NCI-H1417 (cell line): ENCODE measurements at regions not wholly inside any gene's neighbourhood (a gene's known extent, or its start where the extent isn't known, plus 50 kb on each side); places are given as distances from the start of the nearest gene placed in this dataset.
"Not testable (repeated sequence)": the region's sequence is repeated elsewhere in the genome, so short reads cannot be mapped to it uniquely, and the experiment has no call there.

Experiments used
- DNase-seq, 3 experiments: peaks; one replicate each; lab custom pipeline; 2025; lab: John Stamatoyannopoulos, UW

GRCh38 chr14:85131226-85131922 lies 398.6 kb upstream of the FLRT2 start:
- peak; percentile 5 to 56 (median 33) for DNase-seq

DNA sequence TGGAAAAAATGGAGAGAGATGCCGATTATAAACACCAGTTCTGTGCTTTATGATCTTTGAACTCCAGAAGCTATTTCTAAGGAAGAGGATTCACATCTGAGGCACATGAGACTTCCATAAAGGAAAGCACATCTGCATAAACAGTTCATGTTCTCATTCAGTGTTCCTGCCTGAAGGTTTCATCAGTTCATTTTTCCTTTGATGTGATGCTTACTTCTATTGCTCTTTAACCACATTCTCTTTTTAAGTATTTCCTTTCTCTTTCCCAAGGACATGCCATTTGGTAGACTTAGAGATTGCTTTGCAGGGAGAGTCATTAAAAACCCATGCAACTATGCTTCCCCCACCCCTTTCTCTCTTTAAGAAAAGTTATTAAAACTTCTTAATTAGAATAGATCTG lies 387.0 kb upstream of the FLRT2 start:
- peak in 1 of 3 experiments; percentile 7 for DNase-seq

- no peak for DNase-seq
Observed at GRCh38 chr14:85146779-85147178, 383.2 kb upstream of the FLRT2 start.

DNA sequence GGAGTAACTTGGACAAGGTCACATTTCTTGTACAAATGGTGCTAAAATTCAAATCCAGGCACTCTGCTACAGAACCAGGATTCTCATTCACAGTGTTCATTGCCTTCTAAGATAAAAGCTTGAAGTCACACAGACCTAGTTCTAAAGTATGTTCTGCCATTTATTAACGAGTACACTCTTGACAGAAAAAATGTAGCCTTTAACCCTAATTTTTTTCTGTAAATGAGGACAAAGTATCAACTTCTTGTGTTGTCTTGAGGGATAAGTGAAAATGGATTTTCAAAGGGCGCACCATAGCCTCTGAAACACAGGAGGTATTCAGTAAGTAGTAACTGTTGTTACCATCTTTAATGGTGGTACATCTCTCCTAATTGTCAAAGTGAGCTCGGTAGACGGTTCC lies 379.8 kb upstream of the FLRT2 start:
- no peak for DNase-seq

DNA sequence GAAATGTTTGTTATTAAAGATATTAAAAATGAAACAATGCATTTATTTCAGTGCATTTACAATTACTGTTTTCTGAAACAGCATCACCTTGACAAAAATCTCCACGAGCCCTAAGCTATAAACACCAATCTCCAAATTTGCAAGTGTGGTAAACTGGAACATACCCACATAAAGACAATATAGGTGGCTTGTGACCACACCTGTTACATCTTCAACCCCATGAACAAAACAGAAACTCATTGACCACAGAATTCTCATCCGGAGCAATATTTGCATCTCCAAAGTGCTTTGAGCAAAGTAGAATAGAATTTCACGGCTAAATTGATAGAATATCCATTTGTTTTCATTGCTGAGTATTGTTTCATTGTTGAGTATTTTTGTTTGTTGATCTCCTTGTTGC lies 375.2 kb upstream of the FLRT2 start:
- no peak for DNase-seq

- DNase-seq = no peak
Observed at GRCh38 chr14:85156319-85156718, 373.6 kb upstream of the FLRT2 start.

DNA sequence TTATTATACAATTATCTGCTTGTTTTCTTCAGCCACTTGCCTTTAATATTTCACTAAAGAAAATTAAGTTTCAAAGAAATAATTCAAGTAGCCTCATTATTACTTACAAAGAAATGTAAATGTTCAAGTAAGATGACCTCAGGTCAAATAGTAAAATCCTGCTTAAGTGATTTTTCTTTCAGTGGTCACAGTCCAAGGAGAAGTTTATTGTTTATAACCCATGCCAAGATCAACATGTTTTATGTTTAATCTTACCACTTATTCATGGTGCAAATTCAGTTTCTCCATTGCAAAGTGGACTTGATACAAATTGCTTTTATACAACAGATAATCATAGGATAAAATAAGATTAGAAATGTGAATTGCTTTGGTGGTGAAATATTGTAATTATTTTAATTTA lies 370.2 kb upstream of the FLRT2 start:
- no peak for DNase-seq

- DNase-seq = no peak
Observed at GRCh38 chr14:85165094-85165493, 364.9 kb upstream of the FLRT2 start.

DNA sequence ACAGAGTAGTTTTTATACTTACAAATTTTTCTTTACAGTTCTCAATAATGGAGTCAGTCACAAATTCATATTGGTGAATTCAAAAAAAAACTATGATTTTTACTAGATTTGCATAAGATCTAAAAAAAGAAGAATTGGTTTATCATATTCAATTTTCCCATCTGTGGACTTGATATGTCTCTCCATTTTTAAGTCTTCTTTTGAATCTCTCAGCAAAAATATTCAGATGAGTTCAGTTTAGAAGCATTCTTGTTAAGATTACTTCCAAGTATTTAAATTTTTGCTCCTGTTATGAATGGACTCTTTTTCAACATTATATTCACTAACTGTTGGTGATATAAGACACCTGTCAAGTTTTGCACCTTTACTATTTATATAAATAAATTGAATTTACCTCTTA lies 360.6 kb upstream of the FLRT2 start:
- DNase-seq = no peak

DNA sequence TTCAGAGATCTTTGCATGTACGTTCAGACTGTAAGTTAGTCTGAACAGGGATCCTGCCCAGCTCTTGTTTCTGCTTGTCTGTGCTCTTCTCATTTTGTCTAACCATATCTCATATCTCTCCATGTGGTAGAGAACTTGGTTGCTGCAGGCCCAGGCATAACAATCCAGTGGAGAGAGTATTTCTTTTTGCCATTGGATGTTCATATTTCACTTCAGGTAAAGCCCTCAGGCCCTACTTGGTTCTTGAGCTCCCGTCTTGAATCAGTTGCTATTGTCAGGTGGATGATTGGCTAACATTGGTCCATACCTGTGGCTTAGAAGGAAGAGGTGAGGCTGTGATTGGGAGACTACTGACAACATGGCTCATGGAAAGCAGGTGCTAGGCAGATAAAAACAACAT lies 357.7 kb upstream of the FLRT2 start:
- no peak for DNase-seq

DNA sequence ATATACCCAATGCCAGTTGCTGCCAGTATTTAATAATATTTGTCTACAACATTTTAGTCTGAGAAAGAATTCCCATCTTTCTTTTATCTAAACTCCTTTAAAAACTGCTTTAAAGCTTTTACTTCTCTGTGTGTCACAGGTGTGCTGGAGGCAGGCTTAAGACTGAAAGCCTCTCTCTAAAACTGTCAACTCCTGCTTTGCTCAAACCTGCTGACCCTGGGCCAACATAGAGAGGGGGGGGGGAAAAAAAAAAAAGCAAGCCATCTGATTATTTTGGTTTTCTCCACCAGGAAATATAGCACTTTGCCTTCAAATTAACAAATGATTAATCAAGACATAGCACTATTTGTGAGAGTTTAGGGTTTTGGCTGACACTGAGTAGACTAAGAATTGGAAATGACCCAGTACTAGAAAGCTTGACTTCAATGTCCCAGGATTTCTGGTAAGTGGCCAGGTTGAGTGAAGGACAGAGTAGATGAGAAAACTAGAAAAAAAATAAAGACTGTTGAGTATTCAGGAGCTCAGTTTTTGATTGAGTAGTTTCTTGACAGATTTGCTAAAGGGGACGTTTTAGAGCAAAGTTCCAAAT lies 357.0 kb upstream of the FLRT2 start:
- no peak for DNase-seq

DNA sequence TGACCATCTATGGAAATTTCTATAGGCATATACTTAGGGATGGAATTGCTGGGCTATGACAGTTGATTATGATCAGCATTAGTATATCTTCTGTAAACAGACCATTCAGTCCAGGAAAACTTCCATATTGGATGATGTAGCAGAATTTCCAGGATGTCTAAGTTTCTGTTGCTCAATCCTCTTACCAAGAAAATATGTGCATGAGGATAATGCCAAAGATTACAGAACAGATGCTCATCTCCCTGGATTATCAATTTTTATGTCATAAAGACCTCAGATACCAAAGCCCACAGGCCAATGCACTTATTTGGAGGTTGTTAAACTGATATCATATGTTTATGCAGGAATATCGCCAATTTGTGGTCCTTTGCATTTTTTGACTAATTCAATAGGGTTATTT lies 354.4 kb upstream of the FLRT2 start:
- DNase-seq = no peak

GRCh38 chr14:85178864-85179263 lies 351.1 kb upstream of the FLRT2 start:
- peak in 1 of 3 experiments; percentile 9 for DNase-seq

DNA sequence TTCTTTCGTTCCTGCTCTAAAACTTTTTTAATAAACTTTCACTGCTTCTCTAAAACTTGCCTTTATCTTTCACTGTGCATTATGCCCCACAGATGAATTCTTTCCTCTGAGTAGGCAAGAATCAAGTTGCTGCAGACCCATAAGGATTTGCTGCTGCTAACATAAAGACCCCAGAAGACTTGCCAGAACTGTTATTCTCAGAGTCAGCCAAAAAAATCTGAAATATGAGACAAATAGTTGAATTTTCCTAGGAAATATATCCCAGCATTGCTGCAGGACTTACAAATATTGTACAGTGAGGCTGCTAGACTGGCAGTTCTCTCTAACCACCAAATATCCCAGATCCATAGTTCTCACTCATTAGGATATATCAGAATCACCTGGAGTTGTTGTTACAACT lies 349.1 kb upstream of the FLRT2 start:
- DNase-seq = no peak

DNA sequence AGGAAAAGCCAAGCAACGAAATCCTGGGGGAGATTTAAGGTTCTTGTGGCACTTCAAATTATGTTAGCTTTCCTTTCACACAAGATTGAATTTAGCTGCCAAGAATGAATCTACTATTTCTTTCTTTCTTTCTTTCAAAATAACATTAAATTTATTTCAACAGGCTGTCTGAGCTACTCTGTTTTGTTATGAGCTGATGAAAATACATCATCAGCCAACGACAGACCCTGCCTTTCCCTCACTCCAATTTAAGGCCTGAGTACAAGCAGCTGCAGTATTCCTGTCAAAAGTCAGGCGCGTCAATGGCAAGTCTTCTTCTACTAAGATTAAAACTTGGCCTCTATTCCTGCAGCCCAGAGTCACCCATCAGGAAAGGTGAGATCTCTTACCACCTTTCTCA lies 347.7 kb upstream of the FLRT2 start:
- no peak for DNase-seq

GRCh38 chr14:85186082-85186481 lies 343.9 kb upstream of the FLRT2 start:
- DNase-seq = peak in 1 of 3 experiments; percentile 9

- DNase-seq = no peak
Observed at GRCh38 chr14:85187521-85187920, 342.4 kb upstream of the FLRT2 start.

GRCh38 chr14:85188836-85189235 lies 341.1 kb upstream of the FLRT2 start:
- no peak for DNase-seq

GRCh38 chr14:85189253-85189652 lies 340.7 kb upstream of the FLRT2 start:
- not testable (repeated sequence) for DNase-seq

DNA sequence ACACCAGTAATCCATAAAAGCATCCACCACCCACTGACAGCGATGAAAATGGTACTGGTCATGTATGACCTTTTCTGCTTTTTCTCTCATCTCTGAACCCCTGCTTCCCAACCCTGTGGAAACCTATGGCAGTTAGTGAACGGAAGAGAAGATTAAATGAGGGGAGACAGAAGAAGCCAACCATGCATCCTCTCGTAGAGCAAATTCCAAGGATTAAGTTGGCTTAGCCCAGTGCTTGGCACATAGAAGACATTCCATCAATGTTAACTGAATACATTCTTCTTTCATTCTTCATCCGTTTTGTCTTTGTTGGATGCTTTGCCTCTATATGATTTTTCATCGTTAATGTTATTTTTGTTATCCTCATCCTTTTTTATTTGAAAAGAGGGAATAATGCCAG lies 339.7 kb upstream of the FLRT2 start:
- no peak for DNase-seq

GRCh38 chr14:85191986-85192385 lies 338.0 kb upstream of the FLRT2 start:
- DNase-seq = no peak

DNA sequence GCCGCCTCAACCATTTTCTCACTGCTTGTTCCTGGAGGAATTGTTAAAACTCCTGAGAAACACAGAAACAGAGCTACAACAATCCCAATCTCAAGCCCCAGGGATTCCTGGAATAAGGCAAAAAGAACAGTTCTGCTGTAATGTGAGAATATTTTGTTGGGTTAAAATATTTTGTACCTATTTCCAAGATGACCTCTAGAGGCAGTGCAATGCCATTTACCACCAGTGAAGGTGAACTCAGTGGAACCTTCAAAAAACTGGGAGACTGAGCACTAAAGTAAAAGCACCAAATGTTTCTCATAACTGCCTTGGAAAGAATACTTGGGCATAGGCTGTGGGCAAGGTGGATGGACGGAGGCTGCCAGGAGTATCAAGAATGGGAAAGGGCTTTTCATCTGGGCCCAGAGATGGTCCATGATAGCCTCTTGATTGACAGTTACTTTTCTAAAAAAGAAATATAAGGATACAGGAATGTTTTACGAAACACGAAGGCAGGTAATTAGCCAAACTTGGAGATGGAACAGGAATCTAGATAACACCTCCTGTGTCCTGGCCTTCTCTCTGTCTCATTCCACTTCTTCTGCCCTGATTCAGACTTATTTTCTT lies 334.0 kb upstream of the FLRT2 start:
- DNase-seq = peak in 1 of 3 experiments; percentile 30

- no peak for DNase-seq
Observed at GRCh38 chr14:85198001-85198400, 331.9 kb upstream of the FLRT2 start.

- DNase-seq = no peak
Observed at GRCh38 chr14:85205875-85206274, 324.1 kb upstream of the FLRT2 start.
